Pancreas (tissue), 10 donors: ENCODE measurements at regions not wholly inside any gene's neighbourhood (a gene's known extent, or its start where the extent isn't known, plus 50 kb on each side); places are given as distances from the start of the nearest gene placed in this dataset.
A peak's percentile ranks its signal among the peaks of the same experiment; 100 is the strongest.

ENCODE experiments used
- ATAC-seq, 4 donors: fragments of 200-7000 bp; cut with Tn5 transposase; one replicate each; pipeline versions ENCODE4 v1.8.0 to v1.9.1; 2020; ENCODE audit warnings: mild to moderate bottlenecking in 4 of 4, moderate library complexity in 4 of 4
- DNase-seq, 6 donors: peaks; one replicate each; pipeline ENCODE4 v3.0.0-alpha.2; 2020
- FAIRE-seq: peaks from 2 replicates; lab custom pipeline; 2012; peaks lifted over from hg19 to GRCh38; lab: Jason Lieb, UNC
- H3K27ac ChIP-seq, 4 donors: fragments of 200-600 bp; sonication (generic); 1 replicate in 3 of 4; 2 replicates in 1 of 4; pipeline versions ENCODE4 v1.5.0 to v1.8.0; 2020
- H3K27me3 ChIP-seq, 4 donors: fragments of 200-600 bp; one replicate each; pipeline ENCODE4 v1.8.0; 2021
- H3K36me3 ChIP-seq, 3 donors: fragments of 200-600 bp; sonication (generic) in 1 of 3; one replicate each; pipeline versions ENCODE4 v1.5.0 to v1.8.0; 2020 to 2021
- H3K4me1 ChIP-seq, 3 donors: fragments of 200-600 bp; one replicate each; pipeline ENCODE4 v1.8.0; 2021
- H3K4me3 ChIP-seq, 4 donors: fragments of 200-600 bp; sonication (generic) in 2 of 4; one replicate each; pipeline versions ENCODE4 v1.5.0 to v1.8.0; 2020 to 2021
- H3K9me3 ChIP-seq, 4 donors: fragments of 200-600 bp; one replicate each; pipeline ENCODE4 v1.8.0; 2021
- CTCF ChIP-seq, 4 donors: fragments of 200-600 bp; sonication (generic) in 3 of 4; IDR thresholded peaks; one replicate each; pipeline versions ENCODE4 v1.5.0 to v1.8.0; 2021; ENCODE audit warnings: antibody characterized with exemption in 4 of 4
- WGBS, 2 donors: extraction: QIAGEN DNeasy Blood & Tissue Kit; methylation state at CpG; one replicate each; pipeline ENCODE4 v1.1.7; 2013; 5-methylcytosine and 5-hydroxymethylcytosine counted together
- intact Hi-C, 3 donors: fragments of 100-400 bp; cut with DNase I; formaldehyde crosslinking; loops; one replicate each; pipeline versions ENCODE4 v1.11.1 to v1.14.2; 2022
- donor health status: healthy with polysubstance abuse.
- donor health status: DM: no; HTN: no; CAD: no; lungs with moderate emphysema.
- donor health status: DM: no; HTN: no; CAD: no.
- donor health status: control.
- donor health status: control.
- donor health status: Bipolar disorder and iron deficiency.
- donor health status: DM: yes; HTN: yes; CAD: no.
- donor health status: DM: no; HTN: no; CAD: no.
- donor health status: DM: no; HTN: no; CAD: no.
- donor health status: DM: yes; HTN: yes; CAD: no.

GRCh38 chr2:134153294-134153880, 100.5 kb upstream of the MGAT5 start:
- no peaks in the 10 kb centered on the region for H3K27me3 ChIP-seq
- intact Hi-C loops = no loop called here
- TF ChIP-seq CTCF (IDR thresholded peaks at IDR 0.05) = no peak
- FAIRE-seq (no peak), ATAC-seq (no peak), DNase-seq (no peak)
- H3K9me3 ChIP-seq = no peaks in the 10 kb centered on the region
- no peaks in the 10 kb centered on the region for H3K36me3 ChIP-seq
- H3K27ac ChIP-seq = no peak overlapping the region
- H3K4me3 ChIP-seq = no peak overlapping the region
- 85 to 87% methylated on average over 7 of the region's 7 CpGs for WGBS, 2 donors
- H3K4me1 ChIP-seq = no peaks in the 10 kb centered on the region

GRCh38 chr2:134154246-134154645, 99.6 kb upstream of the MGAT5 start:
- FAIRE-seq = no peak
- no peaks in the 10 kb centered on the region for H3K4me1 ChIP-seq
- H3K36me3 ChIP-seq = no peaks in the 10 kb centered on the region
- no peak overlapping the region for H3K4me3 ChIP-seq
- 75 to 78% methylated on average over 7 of the region's 7 CpGs for WGBS, 2 donors
- intact Hi-C loops = no loop called here
- DNase-seq = no peak
- TF ChIP-seq CTCF (IDR thresholded peaks at IDR 0.05) = no peak
- ATAC-seq = no peak
- no peaks in the 10 kb centered on the region for H3K9me3 ChIP-seq
- no peak overlapping the region for H3K27ac ChIP-seq
- no peaks in the 10 kb centered on the region for H3K27me3 ChIP-seq

- H3K4me3 ChIP-seq = no peak overlapping the region
- DNase-seq (no peak), ATAC-seq (peak in 2 of 4 donors; percentile 16 to 45), FAIRE-seq (no peak)
- TF ChIP-seq CTCF (IDR thresholded peaks at IDR 0.05) = no peak
- H3K9me3 ChIP-seq = no peaks in the 10 kb centered on the region
- no peaks in the 10 kb centered on the region for H3K36me3 ChIP-seq
- WGBS, 2 donors = 91% methylated on average over 4 of the region's 4 CpGs
- H3K4me1 ChIP-seq = no peaks in the 10 kb centered on the region
- intact Hi-C loops = no loop called here
- no peak overlapping the region for H3K27ac ChIP-seq
- no peaks in the 10 kb centered on the region for H3K27me3 ChIP-seq
Measured at GRCh38 chr2:134155134-134155533, 98.7 kb upstream of the MGAT5 start.

GRCh38 chr2:134158295-134158694, 95.6 kb upstream of the MGAT5 start:
- Histone ChIP-seq H3K27ac (no peak overlapping the region), H3K9me3 (no peaks in the 10 kb centered on the region), H3K36me3 (no peaks in the 10 kb centered on the region), H3K4me1 (peaks cover 9 to 17% (median 15%) of the 10 kb centered on the region in 3 donors), H3K27me3 (no peaks in the 10 kb centered on the region), H3K4me3 (no peak overlapping the region)
- 94 to 95% methylated on average over 13 of the region's 13 CpGs for WGBS, 2 donors
- ATAC-seq (no peak), DNase-seq (no peak), FAIRE-seq (no peak)
- TF ChIP-seq CTCF (IDR thresholded peaks at IDR 0.05) = no peak
- intact Hi-C loops = no loop called here

- H3K27ac ChIP-seq = peak overlapping the region in 3 of 4 donors; percentile 52 to 73 (median 53)
Measured at GRCh38 chr2:134161170-134161547, 92.7 kb upstream of the MGAT5 start.

More at GRCh38 chr2:134161170-134161547, 92.7 kb upstream of the MGAT5 start:
- no peak for FAIRE-seq
- Histone ChIP-seq H3K9me3 (no peaks in the 10 kb centered on the region), H3K4me1 (peaks cover 9 to 17% (median 15%) of the 10 kb centered on the region in 3 donors), H3K4me3 (no peak overlapping the region), H3K27me3 (no peaks in the 10 kb centered on the region), H3K36me3 (no peaks in the 10 kb centered on the region)
- DNase-seq = peak in 3 of 6 donors; percentile 27 to 57 (median 38)
- WGBS, 2 donors = 11 to 22% methylated on average over 4 of the region's 4 CpGs
- ATAC-seq = peak; percentile 67 to 81 (median 80)
- TF ChIP-seq CTCF (IDR thresholded peaks at IDR 0.05) = no peak
- intact Hi-C loops = no loop called here
